GM18868 (cell line): ENCODE measurements at regions not wholly inside any gene's neighbourhood (a gene's known extent, or its start where the extent isn't known, plus 50 kb on each side); places are given as distances from the start of the nearest gene placed in this dataset.

Source experiments
- ATAC-seq: cut with Tn5 transposase; IDR thresholded peaks from one replicate; pipeline ENCODE4 v1.9.1; 2021; ENCODE audit warnings: mild to moderate bottlenecking, moderate library complexity; ENCODE audit not compliant: unreplicated experiment

GRCh38 chr18:76553715-76554546, 58.9 kb upstream of the ZNF516 start:
- ATAC-seq, result no peak

- no peak for ATAC-seq
Observed at GRCh38 chr18:76548541-76548940, 53.5 kb upstream of the ZNF516 start.

- no peak for ATAC-seq
Observed at GRCh38 chr18:76547296-76547695, 52.3 kb upstream of the ZNF516 start.

GRCh38 chr18:76546436-76546835, 51.4 kb upstream of the ZNF516 start:
- no peak for ATAC-seq

GRCh38 chr18:76546088-76546435, 51.0 kb upstream of the ZNF516 start:
- ATAC-seq, result no peak

GRCh38 chr18:76545433-76546087, 50.5 kb upstream of the ZNF516 start:
- ATAC-seq, result no peak

GRCh38 chr18:76544511-76545345, 49.7 kb upstream of the ZNF516 start:
- no peak for ATAC-seq
